ENCODE measurements at regions not wholly inside any gene's neighbourhood (a gene's known extent, or its start where the extent isn't known, plus 50 kb on each side); places are given as distances from the start of the nearest gene placed in this dataset.

GRCh38 chr5:163373436-163374084 is 63.8 kb upstream of the CCNG1 start:
- no peak overlapping the region for H3K23ac ChIP-seq (ENCODE audit: low read depth, low read length)
- H2BK20ac ChIP-seq (ENCODE audit: low read depth, low read length) = no peak overlapping the region
- no peak overlapping the region for H3K9ac ChIP-seq (ENCODE audit: low read depth, low read length)
- no peaks in the 10 kb centered on the region for H3K9me1 ChIP-seq (ENCODE audit: insufficient read depth, low read length)
- H3K27ac ChIP-seq (ENCODE audit: insufficient read depth, low read length) = no peak overlapping the region
- no peak overlapping the region for H3K18ac ChIP-seq (ENCODE audit: low read depth, low read length)
- TF ChIP-seq FOS (IDR thresholded peaks at IDR 0.05; ENCODE audit: low read depth, low read length) = no peak
- TF ChIP-seq MAZ (IDR thresholded peaks at IDR 0.05; ENCODE audit: borderline replicate concordance, low read depth, low read length) = no peak
- no peak for TF ChIP-seq CTCF (conservative IDR thresholded peaks at IDR 0.05; ENCODE audit: low read depth, low read length)
- no peak for TF ChIP-seq SMC3 (IDR thresholded peaks at IDR 0.05; ENCODE audit: low read depth, low read length)
- TF ChIP-seq MXI1 (IDR thresholded peaks at IDR 0.05; ENCODE audit: borderline replicate concordance, low read depth, low read length) = no peak
- TF ChIP-seq, protein P1, sequence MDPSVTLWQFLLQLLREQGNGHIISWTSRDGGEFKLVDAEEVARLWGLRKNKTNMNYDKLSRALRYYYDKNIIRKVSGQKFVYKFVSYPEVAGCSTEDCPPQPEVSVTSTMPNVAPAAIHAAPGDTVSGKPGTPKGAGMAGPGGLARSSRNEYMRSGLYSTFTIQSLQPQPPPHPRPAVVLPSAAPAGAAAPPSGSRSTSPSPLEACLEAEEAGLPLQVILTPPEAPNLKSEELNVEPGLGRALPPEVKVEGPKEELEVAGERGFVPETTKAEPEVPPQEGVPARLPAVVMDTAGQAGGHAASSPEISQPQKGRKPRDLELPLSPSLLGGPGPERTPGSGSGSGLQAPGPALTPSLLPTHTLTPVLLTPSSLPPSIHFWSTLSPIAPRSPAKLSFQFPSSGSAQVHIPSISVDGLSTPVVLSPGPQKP (IDR thresholded peaks at IDR 0.05; ENCODE audit: borderline replicate concordance, low read depth, low read length) = no peak
- TF ChIP-seq USF2 (IDR thresholded peaks at IDR 0.05; ENCODE audit: low read depth, low read length) = no peak
- no peak for TF ChIP-seq BHLHE40 (IDR thresholded peaks at IDR 0.05; ENCODE audit: low read depth, low read length)
- no peak for TF ChIP-seq CHD1 (IDR thresholded peaks at IDR 0.05; ENCODE audit: low read depth, low read length)
- no peak overlapping the region for H2BK120ac ChIP-seq (ENCODE audit: low read depth, low read length)
- no peak overlapping the region for H4K8ac ChIP-seq (ENCODE audit: low read depth in 2 of 2, low read length in 2 of 2)
- no peak overlapping the region for H3K4me3 ChIP-seq (ENCODE audit: insufficient read depth, low read depth, low read length)
- no peak overlapping the region for H4K91ac ChIP-seq (ENCODE audit: insufficient read depth, low read depth, low read length)
- no peak overlapping the region for H3K4ac ChIP-seq (ENCODE audit: low read depth, low read length)
- dilution Hi-C loops (cut with HindIII; ENCODE audit: low sequenced_read_pairs, unreplicated experiment) (no loop called here), in situ Hi-C loops (cut with MboI; ENCODE audit: low sequenced_read_pairs) (no loop called here), intact Hi-C loops (cut with micrococcal nuclease) (no loop called here)
- H3K36me3 ChIP-seq (ENCODE audit: control insufficient read depth, insufficient read depth, low read length) = no peaks in the 10 kb centered on the region
- no peak overlapping the region for H2BK5ac ChIP-seq (ENCODE audit: low read depth, low read length, poor library complexity, severe bottlenecking)
- no peak overlapping the region for H4K5ac ChIP-seq (ENCODE audit: low read depth, low read length)
- no CpG with 5 or more reads among the region's 2 CpGs for WGBS, 2 experiments (ENCODE audit: extremely low coverage in 2 of 2, insufficient read length in 1 of 2)
- ATAC-seq (ENCODE audit: low read depth) = no peak
- H3K4me2 ChIP-seq (ENCODE audit: low read depth, low read length) = no peak overlapping the region
- H2AK5ac ChIP-seq (ENCODE audit: low read depth, low read length) = no peak overlapping the region
- no peak overlapping the region for H2AK9ac ChIP-seq (replicated peaks; ENCODE audit: low read depth, low read length, poor library complexity)
- no peak for DNase-seq
- BruUV-seq (replicated peaks) = no TSS peak
- POLR2A ChIA-PET (ENCODE audit: unreplicated experiment) = no interaction called here
- H4K20me1 ChIP-seq (ENCODE audit: insufficient read depth, low read length) = no peaks in the 10 kb centered on the region
- no peak overlapping the region for H3K14ac ChIP-seq (replicated peaks; ENCODE audit: low read depth, low read length)
- H3K27me3 ChIP-seq (ENCODE audit: control insufficient read depth, insufficient read depth, low read length) = no peaks in the 10 kb centered on the region
- H3K4me1 ChIP-seq (ENCODE audit: control insufficient read depth, insufficient read depth, low read length) = no peaks in the 10 kb centered on the region
- CTCF ChIA-PET = no interaction called here
- no peak overlapping the region for H2BK15ac ChIP-seq (ENCODE audit: low read depth, low read length)
- no peaks in the 10 kb centered on the region for H3K9me3 ChIP-seq (ENCODE audit: control insufficient read depth, insufficient read depth, low read length)
- no peak overlapping the region for H3K56ac ChIP-seq (ENCODE audit: extremely low read depth, insufficient read depth, low read length)
- no peaks in the 10 kb centered on the region for H3K79me1 ChIP-seq (ENCODE audit: low read depth in 1 of 2, low read length in 2 of 2)
- no peak overlapping the region for H2AFZ ChIP-seq (replicated peaks; ENCODE audit: low read length, poor library complexity)

Measured in IMR-90 (cell line).